A673 (cell line): ENCODE measurements at regions not wholly inside any gene's neighbourhood (a gene's known extent, or its start where the extent isn't known, plus 50 kb on each side); places are given as distances from the start of the nearest gene placed in this dataset.
"Not testable (repeated sequence)": the region's sequence is repeated elsewhere in the genome, so short reads cannot be mapped to it uniquely, and the experiment has no call there.

Experiments
- BruUV-seq: library from RNA; stranded (reverse); fragments of 400-500 nt; replicated peaks from 2 replicates; lab custom pipeline; 2021; lab: Mats Ljungman, UMichigan
- CTCF ChIA-PET: fragments of 300-600 bp; sonication (Branson Sonifier 250); formaldehyde crosslinking; loops from one replicate; lab custom pipeline; 2022; ENCODE audit warnings: antibody characterized with exemption; lab: Charles Lee
- POLR2A ChIA-PET: fragments of 300-600 bp; sonication (Branson Sonifier 250); formaldehyde crosslinking; loops from one replicate; lab custom pipeline; 2022; ENCODE audit warnings: antibody characterized with exemption; ENCODE audit not compliant: low non-redundant PET; lab: Charles Lee
- DNase-seq: peaks from one replicate; pipeline ENCODE4 v3.0.0-alpha.2; 2015; ENCODE audit warnings: low spot score
- H3K27ac ChIP-seq: fragments of 200-600 bp; sonication (generic); 2 replicates; pipeline ENCODE4 v1.5.1; 2016; ENCODE audit warnings: mixed run types, low read depth, mild to moderate bottlenecking, mixed read lengths, antibody characterized with exemption, low read length; ENCODE audit not compliant: poor library complexity, severe bottlenecking
- H3K27me3 ChIP-seq: fragments of 200-600 bp; sonication (generic); replicated peaks from 2 replicates; pipeline ENCODE4 v1.6.1; 2017; ENCODE audit warnings: mixed run types, low read depth, mild to moderate bottlenecking, mixed read lengths, antibody characterized with exemption, low read length; ENCODE audit not compliant: insufficient read depth, poor library complexity
- H3K36me3 ChIP-seq: fragments of 200-600 bp; sonication (generic); 2 replicates; pipeline ENCODE4 v1.6.1; 2016; ENCODE audit warnings: mixed run types, mild to moderate bottlenecking, mixed read lengths, antibody characterized with exemption, low read length; ENCODE audit not compliant: insufficient read depth, poor library complexity, severe bottlenecking
- H3K4me1 ChIP-seq: fragments of 200-600 bp; sonication (generic); 2 replicates; pipeline ENCODE4 v1.6.1; 2017; ENCODE audit warnings: mixed run types, mild to moderate bottlenecking, mixed read lengths, antibody characterized with exemption, low read length; ENCODE audit not compliant: insufficient read depth, poor library complexity, severe bottlenecking
- H3K4me3 ChIP-seq: fragments of 200-600 bp; sonication (generic); 2 replicates; pipeline ENCODE4 v1.5.1; 2016; ENCODE audit warnings: low read depth, mixed run types, mild to moderate bottlenecking, mixed read lengths, low read length; ENCODE audit not compliant: poor library complexity, severe bottlenecking
- H3K9me3 ChIP-seq: fragments of 200-600 bp; sonication (generic); 2 replicates; pipeline ENCODE4 v1.6.1; 2016; ENCODE audit warnings: mixed run types, low read depth, mild to moderate bottlenecking, mixed read lengths, antibody characterized with exemption, low read length; ENCODE audit not compliant: poor library complexity, severe bottlenecking
- CTCF ChIP-seq: fragments of 300-800, 200-600 bp; sonication (generic); conservative IDR thresholded peaks from 2 replicates; pipeline ENCODE4 v1.5.1; 2017; ENCODE audit warnings: low read depth, mild to moderate bottlenecking, antibody characterized with exemption, low read length, moderate library complexity, mixed read lengths
- EZH2 ChIP-seq: fragments of 200-600 bp; sonication (generic); IDR thresholded peaks from 2 replicates; pipeline ENCODE4 v1.6.1; 2017; ENCODE audit warnings: borderline replicate concordance, low read depth, mild to moderate bottlenecking, mixed read lengths, antibody characterized with exemption, low read length; ENCODE audit not compliant: poor library complexity, severe bottlenecking
- intact Hi-C: fragments of 100-400 bp; cut with micrococcal nuclease; formaldehyde crosslinking; loops from one replicate; pipeline ENCODE4 v1.10.0; 2022; ENCODE audit not compliant: unreplicated experiment

- no TSS peak for BruUV-seq
- intact Hi-C loops = no loop called here
- no peak overlapping the region for H3K27ac ChIP-seq
- ChIA-PET POLR2A (no interaction called here), CTCF (no interaction called here)
- H3K4me1 ChIP-seq = no peaks in the 10 kb centered on the region
- H3K9me3 ChIP-seq = no peaks in the 10 kb centered on the region
- no peaks in the 10 kb centered on the region for H3K27me3 ChIP-seq
- no peaks in the 10 kb centered on the region for H3K36me3 ChIP-seq
- no peak for DNase-seq
- no peak overlapping the region for H3K4me3 ChIP-seq
- no peak for TF ChIP-seq EZH2
- no peak for TF ChIP-seq CTCF
These were observed 1028.0 kb downstream of the TAF11L14 start for GRCh38 chr5:18662231-18662630.

- DNase-seq, intact Hi-C loops, POLR2A ChIA-PET, H3K27me3 ChIP-seq, H3K4me3 ChIP-seq, H3K4me1 ChIP-seq, H3K36me3 ChIP-seq, CTCF ChIA-PET, H3K27ac ChIP-seq, H3K9me3 ChIP-seq, BruUV-seq: not testable (repeated sequence)
These were observed 1040.0 kb downstream of the TAF11L14 start for GRCh38 chr5:18674212-18674611.

GRCh38 chr5:18675041-18675440, 1040.8 kb downstream of the TAF11L14 start:
- no peaks in the 10 kb centered on the region for H3K27me3 ChIP-seq
- no TSS peak for BruUV-seq
- DNase-seq = no peak
- H3K4me3 ChIP-seq = no peak overlapping the region
- ChIA-PET CTCF (no interaction called here), POLR2A (no interaction called here)
- intact Hi-C loops = no loop called here
- no peaks in the 10 kb centered on the region for H3K4me1 ChIP-seq
- TF ChIP-seq CTCF (no peak), EZH2 (no peak)
- H3K27ac ChIP-seq = no peak overlapping the region
- H3K9me3 ChIP-seq = no peaks in the 10 kb centered on the region
- H3K36me3 ChIP-seq = no peaks in the 10 kb centered on the region

- no peak for DNase-seq
- H3K27ac ChIP-seq = no peak overlapping the region
- H3K4me3 ChIP-seq = no peak overlapping the region
- H3K27me3 ChIP-seq = no peaks in the 10 kb centered on the region
- ChIA-PET CTCF (no interaction called here), POLR2A (no interaction called here)
- no peaks in the 10 kb centered on the region for H3K9me3 ChIP-seq
- no peaks in the 10 kb centered on the region for H3K4me1 ChIP-seq
- BruUV-seq = no TSS peak
- no peak for TF ChIP-seq EZH2
- H3K36me3 ChIP-seq = no peaks in the 10 kb centered on the region
- intact Hi-C loops = no loop called here
These were observed 1052.0 kb downstream of the TAF11L14 start for GRCh38 chr5:18686253-18686652.
